Esophagus squamous epithelium (tissue), 5 donors: ENCODE measurements at regions not wholly inside any gene's neighbourhood (a gene's known extent, or its start where the extent isn't known, plus 50 kb on each side); places are given as distances from the start of the nearest gene placed in this dataset.

Experiments used
- DNase-seq: peaks from one replicate; lab custom pipeline; 2025; lab: John Stamatoyannopoulos, UW
- H3K27ac ChIP-seq, 4 donors: fragments of 200-600 bp; sonication (generic); one replicate each; pipeline ENCODE4 v1.5.1; 2016 to 2019; ENCODE audit warnings: mild to moderate bottlenecking in 1 of 4
- H3K27me3 ChIP-seq, 4 donors: fragments of 200-600 bp; sonication (generic); 1 replicate in 3 of 4; 2 replicates in 1 of 4; pipeline versions ENCODE4 v1.5.1 to v1.6.0; 2017 to 2021; ENCODE audit warnings: antibody characterized with exemption in 1 of 4
- H3K36me3 ChIP-seq, 3 donors: fragments of 200-600 bp; sonication (generic); one replicate each; pipeline ENCODE4 v1.5.1; 2016 to 2019
- H3K4me1 ChIP-seq, 3 donors: fragments of 200-600 bp; sonication (generic); one replicate each; pipeline ENCODE4 v1.5.1; 2017 to 2019
- H3K4me3 ChIP-seq, 4 donors: fragments of 200-600 bp; sonication (generic); 1 replicate in 3 of 4; 2 replicates in 1 of 4; pipeline ENCODE4 v1.5.1; 2016 to 2019; ENCODE audit warnings: mild to moderate bottlenecking in 2 of 4, moderate library complexity in 1 of 4
- H3K9me3 ChIP-seq, 3 donors: fragments of 200-600 bp; sonication (generic); one replicate each; pipeline ENCODE4 v1.5.1; 2016 to 2019
- CTCF ChIP-seq, 6 experiments: fragments of 450-650 bp in 4 of 6; fragments of 200-600 bp in 2 of 6; sonication (generic) in 2 of 6; IDR thresholded peaks; one replicate each; pipeline ENCODE4 v1.5.1; 2016 to 2019; ENCODE audit warnings: antibody characterized with exemption in 6 of 6, mild to moderate bottlenecking in 4 of 6, moderate library complexity in 4 of 6
- POLR2A ChIP-seq, 4 donors: fragments of 450-650 bp; IDR thresholded peaks; one replicate each; pipeline ENCODE4 v1.6.1; 2017; ENCODE audit warnings: antibody characterized with exemption in 4 of 4, mild to moderate bottlenecking in 4 of 4, moderate library complexity in 3 of 4
- WGBS, 2 donors: methylation state at CpG; one replicate each; pipeline ENCODE4 v1.1.5; 2018; 5-methylcytosine and 5-hydroxymethylcytosine counted together
- intact Hi-C: fragments of 100-400 bp; cut with DNase I; formaldehyde crosslinking; loops from one replicate; pipeline ENCODE4 v1.15.0; 2022
- donor health status: DM: yes; HTN: yes; CAD: no.

GRCh38 chr6:19039287-19039686 lies 652.1 kb downstream of the RNF144B start:
- Histone ChIP-seq H3K27ac (no peak overlapping the region), H3K36me3 (no peaks in the 10 kb centered on the region), H3K9me3 (no peaks in the 10 kb centered on the region), H3K4me1 (peaks cover 7 to 25% (median 15%) of the 10 kb centered on the region in 3 donors), H3K27me3 (no peaks in the 10 kb centered on the region), H3K4me3 (no peak overlapping the region)
- no peak for DNase-seq
- TF ChIP-seq POLR2A (IDR thresholded peaks at IDR 0.05) (no peak), CTCF (IDR thresholded peaks at IDR 0.05) (no peak)
- intact Hi-C loops, result no loop called here

- intact Hi-C loops, result no loop called here
- WGBS, 2 donors, result 48 to 50% methylated on average over 3 to 6 of the region's 6 CpGs
- Histone ChIP-seq H3K4me1 (no peaks in the 10 kb centered on the region), H3K9me3 (no peaks in the 10 kb centered on the region), H3K27me3 (no peaks in the 10 kb centered on the region), H3K36me3 (no peaks in the 10 kb centered on the region), H3K27ac (peak overlapping the region in 3 of 4 donors; percentile 46 to 71 (median 70)), H3K4me3 (peak overlapping the region in 2 of 4 donors; percentile 6 to 33)
- TF ChIP-seq POLR2A (IDR thresholded peaks at IDR 0.05), result no peak
- no peak for TF ChIP-seq CTCF (IDR thresholded peaks at IDR 0.05)
- DNase-seq, result no peak
Measured at GRCh38 chr6:19041906-19042305, 654.8 kb downstream of the RNF144B start.

DNA sequence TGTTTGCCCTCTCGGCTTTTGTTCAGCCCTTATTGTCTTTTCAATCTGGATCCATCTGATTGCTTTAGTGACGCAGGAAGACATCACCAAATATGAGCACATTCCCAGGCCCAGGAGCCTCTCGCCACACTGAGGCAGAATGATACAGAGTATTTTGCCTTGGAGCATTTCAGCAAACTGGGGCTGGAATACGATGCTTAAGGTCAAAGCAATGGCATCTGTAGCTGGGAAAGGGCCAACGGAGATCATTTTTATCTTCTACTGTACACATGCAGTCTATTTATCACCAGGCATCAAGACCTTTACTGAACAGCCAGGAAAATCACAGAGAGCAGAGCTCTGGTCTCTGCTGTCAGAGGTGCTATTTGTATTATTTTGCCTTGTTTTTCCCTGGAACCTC lies 655.3 kb downstream of the RNF144B start:
- intact Hi-C loops, result no loop called here
- no peaks in the 10 kb centered on the region for H3K9me3 ChIP-seq
- no peaks in the 10 kb centered on the region for H3K27me3 ChIP-seq
- H3K36me3 ChIP-seq, result no peaks in the 10 kb centered on the region
- peak overlapping the region in 3 of 4 donors; percentile 46 to 71 (median 70) for H3K27ac ChIP-seq
- no peaks in the 10 kb centered on the region for H3K4me1 ChIP-seq
- TF ChIP-seq POLR2A (IDR thresholded peaks at IDR 0.05) (no peak), CTCF (IDR thresholded peaks at IDR 0.05) (no peak)
- 51 to 69% methylated on average over 5 of the region's 5 CpGs for WGBS, 2 donors
- no peak for DNase-seq
- peak overlapping the region in 2 of 4 donors; percentile 6 to 33 for H3K4me3 ChIP-seq

DNA sequence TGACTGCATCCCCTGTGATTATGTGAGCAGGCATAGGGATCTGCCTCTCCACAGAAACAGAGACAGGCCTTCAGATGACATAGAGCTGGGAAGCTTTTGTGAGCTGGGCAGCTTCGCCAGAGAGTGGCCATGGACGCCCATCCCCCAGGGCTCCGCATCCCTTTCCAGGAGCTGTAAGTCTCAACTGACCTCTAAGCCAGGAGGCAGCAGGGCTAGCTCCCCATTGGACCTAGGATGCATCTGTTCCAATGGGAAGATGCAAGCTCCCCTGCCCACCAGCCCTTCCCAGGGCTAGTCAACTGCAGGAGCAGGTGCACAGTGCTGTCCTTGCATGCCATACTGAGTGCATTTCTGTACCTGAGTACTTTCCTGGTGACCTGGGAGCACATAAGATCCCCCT lies 663.6 kb downstream of the RNF144B start:
- intact Hi-C loops, result no loop called here
- H3K36me3 ChIP-seq, result no peaks in the 10 kb centered on the region
- DNase-seq, result no peak
- no peaks in the 10 kb centered on the region for H3K27me3 ChIP-seq
- no peak overlapping the region for H3K4me3 ChIP-seq
- no peaks in the 10 kb centered on the region for H3K4me1 ChIP-seq
- no peaks in the 10 kb centered on the region for H3K9me3 ChIP-seq
- TF ChIP-seq POLR2A (IDR thresholded peaks at IDR 0.05), result no peak
- no peak overlapping the region for H3K27ac ChIP-seq
- 100% methylated on average over 1 of the region's 3 CpGs; no CpG with 5 or more reads in 1 of the 2 donors for WGBS, 2 donors

- WGBS, 2 donors, result 14 to 21% methylated on average over 1 of the region's 1 CpG
- TF ChIP-seq POLR2A (IDR thresholded peaks at IDR 0.05) (no peak), CTCF (IDR thresholded peaks at IDR 0.05) (no peak)
- no peak for DNase-seq
- Histone ChIP-seq H3K4me3 (no peak overlapping the region), H3K27me3 (no peaks in the 10 kb centered on the region), H3K36me3 (no peaks in the 10 kb centered on the region), H3K9me3 (no peaks in the 10 kb centered on the region), H3K4me1 (no peaks in the 10 kb centered on the region), H3K27ac (no peak overlapping the region)
- intact Hi-C loops, result no loop called here
Measured at GRCh38 chr6:19052219-19052618, 665.1 kb downstream of the RNF144B start.

DNA sequence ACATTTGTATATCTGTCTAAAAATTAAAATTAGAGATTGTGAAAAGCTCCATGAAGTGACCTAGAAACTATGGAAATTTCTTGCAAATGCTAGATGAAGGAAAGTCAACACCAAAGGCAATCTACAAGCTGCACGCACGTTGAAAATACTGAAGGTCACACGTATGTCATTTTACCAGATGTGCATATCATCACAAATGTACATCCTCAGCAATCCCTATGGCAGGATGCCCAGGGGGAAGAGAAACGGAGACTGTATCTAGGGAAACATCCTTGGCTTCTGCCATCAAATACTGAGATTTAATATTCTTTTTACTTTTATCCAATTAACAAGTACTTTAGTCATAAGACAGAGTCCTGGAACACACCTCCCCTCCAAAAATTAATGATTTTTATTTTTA lies 672.0 kb downstream of the RNF144B start:
- TF ChIP-seq CTCF (IDR thresholded peaks at IDR 0.05), result no peak
- no peak for TF ChIP-seq POLR2A (IDR thresholded peaks at IDR 0.05)
- DNase-seq, result no peak
- no peak overlapping the region for H3K27ac ChIP-seq
- H3K9me3 ChIP-seq, result no peaks in the 10 kb centered on the region
- H3K36me3 ChIP-seq, result no peaks in the 10 kb centered on the region
- WGBS, 2 donors, result 59 to 63% methylated on average over 4 of the region's 4 CpGs
- H3K4me1 ChIP-seq, result no peaks in the 10 kb centered on the region
- intact Hi-C loops, result no loop called here
- no peaks in the 10 kb centered on the region for H3K27me3 ChIP-seq
- no peak overlapping the region for H3K4me3 ChIP-seq
